ENCODE measurements at regions not wholly inside any gene's neighbourhood (a gene's known extent, or its start where the extent isn't known, plus 50 kb on each side); places are given as distances from the start of the nearest gene placed in this dataset.

DNA sequence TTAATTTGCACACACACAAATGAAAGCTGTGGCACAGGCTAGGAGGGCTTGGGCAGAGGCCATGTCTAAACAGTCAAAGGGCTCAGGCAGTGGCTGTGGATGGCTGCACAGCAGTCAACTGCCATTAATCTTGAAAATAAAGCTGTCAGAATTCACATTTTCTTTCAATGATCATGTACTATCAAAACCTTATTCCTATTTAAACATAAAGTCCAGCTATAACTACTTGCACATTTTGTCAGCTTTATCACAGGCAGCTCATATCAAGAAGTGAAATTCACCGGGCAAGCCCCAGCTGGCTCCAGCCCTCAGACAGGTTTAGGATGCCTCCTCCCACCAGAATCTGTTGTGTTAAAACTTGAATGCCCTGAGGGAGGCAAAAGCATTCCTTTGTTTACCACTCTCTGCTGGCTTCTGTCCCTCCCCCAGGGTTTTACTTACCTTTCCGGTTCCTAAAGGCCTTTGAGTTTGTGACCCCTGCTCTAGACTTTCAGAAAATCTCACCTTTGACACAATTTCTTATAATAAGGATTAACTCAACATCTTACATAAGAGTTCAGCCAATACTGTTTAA lies 54.9 kb upstream of the GRAMD2B start:
- intact Hi-C loops (cut with DNase I, micrococcal nuclease), result no loop called here
- DNase-seq (no peak), ATAC-seq (no peak)
- H3K36me3 ChIP-seq (ENCODE audit: low read depth), result no peaks in the 10 kb centered on the region
- H3K4me3 ChIP-seq, result no peak overlapping the region
- TF ChIP-seq, protein P1, sequence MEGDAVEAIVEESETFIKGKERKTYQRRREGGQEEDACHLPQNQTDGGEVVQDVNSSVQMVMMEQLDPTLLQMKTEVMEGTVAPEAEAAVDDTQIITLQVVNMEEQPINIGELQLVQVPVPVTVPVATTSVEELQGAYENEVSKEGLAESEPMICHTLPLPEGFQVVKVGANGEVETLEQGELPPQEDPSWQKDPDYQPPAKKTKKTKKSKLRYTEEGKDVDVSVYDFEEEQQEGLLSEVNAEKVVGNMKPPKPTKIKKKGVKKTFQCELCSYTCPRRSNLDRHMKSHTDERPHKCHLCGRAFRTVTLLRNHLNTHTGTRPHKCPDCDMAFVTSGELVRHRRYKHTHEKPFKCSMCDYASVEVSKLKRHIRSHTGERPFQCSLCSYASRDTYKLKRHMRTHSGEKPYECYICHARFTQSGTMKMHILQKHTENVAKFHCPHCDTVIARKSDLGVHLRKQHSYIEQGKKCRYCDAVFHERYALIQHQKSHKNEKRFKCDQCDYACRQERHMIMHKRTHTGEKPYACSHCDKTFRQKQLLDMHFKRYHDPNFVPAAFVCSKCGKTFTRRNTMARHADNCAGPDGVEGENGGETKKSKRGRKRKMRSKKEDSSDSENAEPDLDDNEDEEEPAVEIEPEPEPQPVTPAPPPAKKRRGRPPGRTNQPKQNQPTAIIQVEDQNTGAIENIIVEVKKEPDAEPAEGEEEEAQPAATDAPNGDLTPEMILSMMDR (IDR thresholded peaks at IDR 0.05), result no peak
- no peaks in the 10 kb centered on the region for H3K9me3 ChIP-seq
- peaks cover 15% of the 10 kb centered on the region for H3K4me1 ChIP-seq (ENCODE audit: low read depth)

DNA sequence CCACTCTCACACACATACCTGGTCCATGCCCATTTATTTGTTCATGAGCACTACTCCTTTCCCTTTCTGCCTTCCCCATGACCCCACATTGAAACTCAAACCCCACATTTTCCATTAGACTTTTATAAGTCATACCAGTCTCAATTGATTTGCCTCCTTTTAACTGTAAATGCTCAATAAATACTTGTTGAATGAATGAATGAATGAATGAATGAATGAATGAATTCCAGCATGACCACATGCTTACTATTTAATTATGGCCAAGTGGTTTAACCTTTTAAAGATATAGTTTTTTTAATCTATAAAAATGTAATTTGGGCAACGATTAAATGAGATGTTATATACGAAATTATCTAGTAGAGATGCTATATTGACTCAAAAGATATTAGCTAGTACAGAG lies 54.1 kb upstream of the GRAMD2B start:
- H3K4me3 ChIP-seq, result no peak overlapping the region
- no peaks in the 10 kb centered on the region for H3K36me3 ChIP-seq (ENCODE audit: low read depth)
- peaks cover 15% of the 10 kb centered on the region for H3K4me1 ChIP-seq (ENCODE audit: low read depth)
- H3K9me3 ChIP-seq, result no peaks in the 10 kb centered on the region
- ATAC-seq, result no peak
- DNase-seq, result no peak
- TF ChIP-seq, protein P1 (IDR thresholded peaks at IDR 0.05), result no peak
- intact Hi-C loops (cut with DNase I, micrococcal nuclease), result no loop called here

- Histone ChIP-seq H3K36me3 (ENCODE audit: low read depth) (no peaks in the 10 kb centered on the region), H3K4me3 (no peak overlapping the region), H3K9me3 (no peaks in the 10 kb centered on the region), H3K4me1 (ENCODE audit: low read depth) (peaks cover 15% of the 10 kb centered on the region)
- TF ChIP-seq, protein P1 (IDR thresholded peaks at IDR 0.05), result no peak
- ATAC-seq (peak; percentile 62), DNase-seq (peak; percentile 38 to 46 (median 46))
- intact Hi-C loops (cut with DNase I, micrococcal nuclease), result no loop called here
These were observed 53.0 kb upstream of the GRAMD2B start for GRCh38 chr5:126369995-126370731.

DNA sequence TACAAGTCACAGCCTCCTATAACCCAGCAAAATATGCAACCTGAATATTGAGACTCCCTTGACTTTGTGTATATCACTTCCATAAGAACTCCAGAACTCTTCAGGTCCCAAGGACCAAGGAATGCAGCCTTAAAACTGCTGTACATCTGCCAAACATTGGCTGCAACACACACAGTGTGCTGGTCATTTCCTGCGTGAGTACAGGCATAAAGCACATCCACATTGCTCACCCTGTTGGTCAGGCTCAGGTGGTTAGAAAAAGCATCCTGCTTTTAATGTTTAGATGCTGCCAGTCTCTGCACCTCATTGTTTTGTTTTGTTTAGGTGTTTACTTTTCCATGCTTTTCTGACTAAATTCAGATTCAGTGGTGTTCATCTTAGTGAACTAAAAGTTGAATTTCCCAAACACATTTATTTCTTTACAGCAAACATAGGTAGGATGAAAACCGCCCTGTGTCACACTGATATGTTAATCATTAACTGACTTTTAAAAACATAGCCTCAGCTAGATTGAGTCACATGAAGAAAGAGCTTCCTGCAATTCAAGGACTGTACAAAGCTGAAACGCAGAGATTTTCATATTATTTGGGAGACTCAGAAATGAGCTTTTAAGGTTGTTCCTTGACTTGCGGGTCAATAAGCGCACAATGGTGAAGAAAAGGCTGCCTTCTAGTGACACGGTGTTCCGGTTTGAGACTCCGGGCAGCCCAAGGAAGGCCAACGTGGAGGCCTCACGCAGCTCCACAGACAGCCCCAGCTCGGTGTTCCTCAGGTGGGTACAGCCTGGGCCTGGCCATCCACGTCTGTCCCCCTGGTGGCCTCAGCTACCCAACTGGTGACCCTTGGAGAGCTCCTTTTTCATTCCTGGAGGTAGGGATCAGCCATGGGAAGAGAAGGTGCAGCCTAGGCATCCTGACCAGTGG lies 52.2 kb upstream of the GRAMD2B start:
- intact Hi-C loops (cut with DNase I, micrococcal nuclease), result no loop called here
- Histone ChIP-seq H3K9me3 (no peaks in the 10 kb centered on the region), H3K36me3 (ENCODE audit: low read depth) (no peaks in the 10 kb centered on the region), H3K4me3 (peak overlapping the region; percentile 18), H3K4me1 (ENCODE audit: low read depth) (peaks cover 13% of the 10 kb centered on the region)
- peak; percentile 87 for ATAC-seq
- TF ChIP-seq, protein P1 (IDR thresholded peaks at IDR 0.05), result no peak
- DNase-seq, result peak; percentile 57 to 71 (median 67)

DNA sequence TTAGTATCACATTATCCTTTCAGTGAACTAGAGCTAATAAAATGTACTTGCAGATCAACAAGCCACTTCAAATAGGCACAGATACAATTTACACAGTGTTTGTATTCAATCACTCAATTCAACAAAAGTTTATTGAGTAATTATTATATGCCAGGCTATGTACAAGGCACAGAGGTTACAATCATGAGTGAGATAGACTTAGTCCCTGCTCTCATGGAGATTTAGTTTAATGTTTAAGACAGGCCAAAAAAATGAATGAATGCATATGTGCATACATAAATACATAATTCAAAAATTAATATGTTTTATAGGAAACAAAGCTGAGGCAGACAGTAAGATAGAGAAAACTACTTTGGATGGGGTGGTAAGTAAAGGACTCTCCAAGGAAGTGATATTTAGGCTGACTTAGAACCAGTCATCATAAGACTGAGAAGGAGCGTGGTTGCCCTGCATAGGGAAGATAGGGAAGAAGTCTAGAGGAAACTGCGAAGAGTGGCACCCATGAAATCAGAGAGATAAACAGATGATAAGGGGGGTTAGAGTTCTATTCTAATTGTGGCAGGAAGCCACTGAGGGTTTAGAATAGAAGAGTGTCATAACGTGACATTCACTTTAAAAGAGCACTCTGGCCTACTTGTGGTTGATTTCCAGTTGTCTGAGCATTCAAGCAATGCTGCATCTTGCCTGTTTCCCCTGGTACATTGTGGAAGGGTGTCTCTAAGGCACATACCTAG lies 49.7 kb upstream of the GRAMD2B start:
- Histone ChIP-seq H3K9me3 (no peaks in the 10 kb centered on the region), H3K4me3 (no peak overlapping the region), H3K4me1 (ENCODE audit: low read depth) (peaks cover 13% of the 10 kb centered on the region), H3K36me3 (ENCODE audit: low read depth) (no peaks in the 10 kb centered on the region)
- intact Hi-C loops (cut with DNase I, micrococcal nuclease), result no loop called here
- no peak for DNase-seq
- peak; percentile 32 for ATAC-seq
- TF ChIP-seq, protein P1 (IDR thresholded peaks at IDR 0.05), result no peak

Measured in mucosa of descending colon (tissue), 3 donors.